OCI-LY1 (cell line): ENCODE measurements at regions not wholly inside any gene's neighbourhood (a gene's known extent, or its start where the extent isn't known, plus 50 kb on each side); places are given as distances from the start of the nearest gene placed in this dataset.

Source experiments
- H2AFZ ChIP-seq: fragments of 200-600 bp; sonication (generic), shearing (Covaris generic); 2 replicates; pipeline ENCODE4 v1.6.0; 2014; ENCODE audit warnings: antibody characterized with exemption, mild to moderate bottlenecking, low read length
- H3F3A ChIP-seq: fragments of 200-600 bp; sonication (generic), shearing (Covaris generic); 2 replicates; pipeline ENCODE4 v1.6.0; 2014; ENCODE audit warnings: mild to moderate bottlenecking, antibody characterized with exemption, low read length, moderate library complexity; ENCODE audit not compliant: insufficient read depth
- H3K27ac ChIP-seq: fragments of 200-600 bp; sonication (generic); 2 replicates; pipeline ENCODE4 v1.5.1; 2014; ENCODE audit warnings: low read length, mixed run types, mild to moderate bottlenecking, low read depth; ENCODE audit not compliant: poor library complexity, severe bottlenecking
- H3K27me3 ChIP-seq: fragments of 200-600 bp; sonication (generic); 2 replicates; pipeline ENCODE4 v1.6.0; 2014; ENCODE audit warnings: antibody characterized with exemption, mild to moderate bottlenecking, low read length, moderate library complexity; ENCODE audit not compliant: insufficient read depth
- H3K36me3 ChIP-seq: fragments of 200-600 bp; sonication (generic); 2 replicates; pipeline ENCODE4 v1.6.1; 2014; ENCODE audit warnings: mild to moderate bottlenecking, antibody characterized with exemption, low read length, moderate library complexity, mixed read lengths; ENCODE audit not compliant: insufficient read depth
- H3K4me1 ChIP-seq: fragments of 200-600 bp; sonication (generic); 2 replicates; pipeline ENCODE4 v1.5.1; 2014; ENCODE audit warnings: mild to moderate bottlenecking, low read length, moderate library complexity; ENCODE audit not compliant: insufficient read depth, severe bottlenecking
- H3K4me2 ChIP-seq: fragments of 200-600 bp; sonication (generic), shearing (Covaris generic); 2 replicates; pipeline ENCODE4 v1.6.1; 2014; ENCODE audit warnings: low read length
- H3K4me3 ChIP-seq: fragments of 200-600 bp; sonication (generic); 2 replicates; pipeline ENCODE4 v1.5.1; 2014; ENCODE audit warnings: low read length, low read depth, mild to moderate bottlenecking, mixed read lengths; ENCODE audit not compliant: poor library complexity, severe bottlenecking
- H3K79me2 ChIP-seq: fragments of 200-600 bp; shearing (Covaris generic); 2 replicates; pipeline ENCODE4 v1.6.1; 2016; ENCODE audit warnings: mixed run types, low read length, mixed read lengths; ENCODE audit not compliant: insufficient read depth
- H3K9ac ChIP-seq: fragments of 200-600 bp; sonication (generic), shearing (Covaris generic); 2 replicates; pipeline ENCODE4 v1.6.1; 2014; ENCODE audit warnings: mild to moderate bottlenecking, low read length, mixed read lengths
- H3K9me2 ChIP-seq: fragments of 200-600 bp; sonication (generic), shearing (Covaris generic); 2 replicates; pipeline ENCODE4 v1.6.1; 2014; ENCODE audit warnings: low read depth, mild to moderate bottlenecking, low read length, mixed read lengths
- H3K9me3 ChIP-seq: fragments of 200-600 bp; shearing (Covaris generic); 2 replicates; pipeline ENCODE4 v1.6.1; 2014; ENCODE audit warnings: low read length, mixed read lengths
- H4K20me1 ChIP-seq: fragments of 200-600 bp; sonication (generic), shearing (Covaris generic); 2 replicates; pipeline ENCODE4 v1.6.0; 2016; ENCODE audit warnings: mild to moderate bottlenecking, low read length; ENCODE audit not compliant: insufficient read depth
- CTCF ChIP-seq: fragments of 200-600 bp; sonication (generic), shearing (Covaris generic); IDR thresholded peaks from 2 replicates; pipeline ENCODE4 v1.5.1; 2017; ENCODE audit warnings: mild to moderate bottlenecking, antibody characterized with exemption, low read length, moderate library complexity, mixed read lengths
- EZH2 ChIP-seq: fragments of 200-600 bp; sonication (generic), shearing (Covaris generic); IDR thresholded peaks from 2 replicates; pipeline ENCODE4 v1.8.0; 2017; ENCODE audit warnings: borderline replicate concordance, mixed run types, mild to moderate bottlenecking, antibody characterized with exemption, low read length, moderate library complexity, mixed read lengths

GRCh38 chr7:54690892-54691291 is 68.1 kb downstream of the SEC61G start:
- Histone ChIP-seq H4K20me1 (no peaks in the 10 kb centered on the region), H3K36me3 (no peaks in the 10 kb centered on the region), H3K27ac (no peak overlapping the region), H3K79me2 (no peaks in the 10 kb centered on the region), H3K4me3 (no peak overlapping the region), H3F3A (no peaks in the 10 kb centered on the region), H3K27me3 (no peaks in the 10 kb centered on the region), H3K4me1 (no peaks in the 10 kb centered on the region), H3K9me3 (no peaks in the 10 kb centered on the region), H2AFZ (no peak overlapping the region), H3K9me2 (no peaks in the 10 kb centered on the region), H3K9ac (no peak overlapping the region), H3K4me2 (no peak overlapping the region)
- TF ChIP-seq EZH2 (no peak), CTCF (no peak)

GRCh38 chr7:54690050-54690443 is 69.0 kb downstream of the SEC61G start:
- Histone ChIP-seq H3K27me3 (no peaks in the 10 kb centered on the region), H3K4me3 (no peak overlapping the region), H3F3A (no peaks in the 10 kb centered on the region), H4K20me1 (no peaks in the 10 kb centered on the region), H3K4me1 (no peaks in the 10 kb centered on the region), H3K4me2 (no peak overlapping the region), H3K36me3 (no peaks in the 10 kb centered on the region), H3K79me2 (no peaks in the 10 kb centered on the region), H3K9me3 (no peaks in the 10 kb centered on the region), H3K27ac (no peak overlapping the region), H3K9me2 (no peaks in the 10 kb centered on the region), H3K9ac (no peak overlapping the region), H2AFZ (no peak overlapping the region)
- TF ChIP-seq EZH2 (no peak), CTCF (no peak)

- no peaks in the 10 kb centered on the region for H3K9me2 ChIP-seq
- H3K27ac ChIP-seq = no peak overlapping the region
- no peak overlapping the region for H3K4me3 ChIP-seq
- no peaks in the 10 kb centered on the region for H4K20me1 ChIP-seq
- H3K9me3 ChIP-seq = no peaks in the 10 kb centered on the region
- H3K4me2 ChIP-seq = no peak overlapping the region
- TF ChIP-seq EZH2 (no peak), CTCF (no peak)
- H3K27me3 ChIP-seq = no peaks in the 10 kb centered on the region
- H3K9ac ChIP-seq = no peak overlapping the region
- H3K36me3 ChIP-seq = no peaks in the 10 kb centered on the region
- H3F3A ChIP-seq = no peaks in the 10 kb centered on the region
- H2AFZ ChIP-seq = no peak overlapping the region
- no peaks in the 10 kb centered on the region for H3K79me2 ChIP-seq
- no peaks in the 10 kb centered on the region for H3K4me1 ChIP-seq
These were observed 69.5 kb downstream of the SEC61G start for GRCh38 chr7:54689394-54690049.
